Psoas muscle (tissue), 7 donors: ENCODE measurements at regions not wholly inside any gene's neighbourhood (a gene's known extent, or its start where the extent isn't known, plus 50 kb on each side); places are given as distances from the start of the nearest gene placed in this dataset.

Experiments
- ATAC-seq, 4 donors: fragments of 200-7000 bp; cut with Tn5 transposase; one replicate each; pipeline ENCODE4 v1.9.1; 2020; ENCODE audit warnings: moderate library complexity in 3 of 4, mild to moderate bottlenecking in 2 of 4
- DNase-seq, 2 donors: peaks; one replicate each; pipeline ENCODE4 v3.0.0-alpha.2; 2020
- H3K27ac ChIP-seq: fragments of 200-600 bp; one replicate; pipeline ENCODE4 v1.8.0; 2022
- H3K27me3 ChIP-seq, 3 donors: fragments of 200-600 bp in 1 of 3; one replicate each; pipeline versions ENCODE4 v1.6.1 to v1.8.0; 2013 to 2022; ENCODE audit warnings: low read length in 2 of 3, mild to moderate bottlenecking in 2 of 3, moderate library complexity in 1 of 3; ENCODE audit not compliant: insufficient read depth in 3 of 3
- H3K36me3 ChIP-seq, 2 donors: fragments of 200-600 bp in 1 of 2; one replicate each; pipeline versions ENCODE4 v1.6.1 to v1.8.0; 2013 to 2022; ENCODE audit warnings: low read depth in 1 of 2, mild to moderate bottlenecking in 1 of 2, moderate library complexity in 1 of 2; ENCODE audit not compliant: insufficient read depth in 1 of 2
- H3K4me1 ChIP-seq: fragments of 200-600 bp; one replicate; pipeline ENCODE4 v1.8.0; 2022
- H3K4me3 ChIP-seq: fragments of 200-600 bp; one replicate; pipeline ENCODE4 v1.8.0; 2022; ENCODE audit warnings: mild to moderate bottlenecking
- H3K9me3 ChIP-seq: fragments of 200-600 bp; one replicate; pipeline ENCODE4 v1.8.0; 2022
- CTCF ChIP-seq: fragments of 200-600 bp; IDR thresholded peaks from one replicate; pipeline ENCODE4 v1.8.0; 2022; ENCODE audit warnings: antibody characterized with exemption
- WGBS, 3 donors: extraction: QIAGEN DNeasy Blood & Tissue Kit; methylation state at CpG; one replicate each; pipeline versions ENCODE4 v1.1.6 to v1.1.7; 2013; 5-methylcytosine and 5-hydroxymethylcytosine counted together
- intact Hi-C, 2 donors: fragments of 100-400 bp; cut with DNase I; formaldehyde crosslinking; loops; one replicate each; pipeline versions ENCODE4 v1.11.0 to v1.14.2; 2022
- donor health status: healthy with polysubstance abuse.
- donor health status: DM: no; HTN: no; CAD: no; lungs with moderate emphysema.
- donor health status: Bipolar disorder and iron deficiency.
- donor health status: healthy.
- donor health status: DM: yes; HTN: yes; CAD: no.
- donor health status: DM: no; HTN: no; CAD: no.
- donor health status: DM: yes; HTN: yes; CAD: no.

GRCh38 chr13:112325142-112325808 is 50.9 kb upstream of the SPACA7 start:
- Histone ChIP-seq H3K27ac (no peak overlapping the region), H3K36me3 (no peaks in the 10 kb centered on the region), H3K27me3 (peaks cover 0 to 4% (median 3%) of the 10 kb centered on the region in 3 donors), H3K9me3 (no peaks in the 10 kb centered on the region), H3K4me1 (no peaks in the 10 kb centered on the region), H3K4me3 (no peak overlapping the region)
- ATAC-seq = no peak
- 63 to 65% (median 64%) methylated on average over 22 to 26 of the region's 26 CpGs for WGBS, 3 donors
- no peak for TF ChIP-seq CTCF
- intact Hi-C loops = no loop called here
- DNase-seq = no peak

- DNase-seq = no peak
- no peak for TF ChIP-seq CTCF
- H3K4me3 ChIP-seq = no peak overlapping the region
- H3K27me3 ChIP-seq = peaks cover 0 to 11% (median 9%) of the 10 kb centered on the region in 3 donors
- H3K36me3 ChIP-seq = no peaks in the 10 kb centered on the region
- WGBS, 3 donors = 66 to 71% (median 68%) methylated on average over 26 of the region's 26 CpGs
- H3K4me1 ChIP-seq = no peaks in the 10 kb centered on the region
- ATAC-seq = no peak
- H3K27ac ChIP-seq = no peak overlapping the region
- intact Hi-C loops = no loop called here
- H3K9me3 ChIP-seq = no peaks in the 10 kb centered on the region
These were observed 50.1 kb upstream of the SPACA7 start for GRCh38 chr13:112325920-112326645.
